HG03432 (cell line): ENCODE measurements at regions not wholly inside any gene's neighbourhood (a gene's known extent, or its start where the extent isn't known, plus 50 kb on each side); places are given as distances from the start of the nearest gene placed in this dataset.

Experiments used
- ATAC-seq: cut with Tn5 transposase; IDR thresholded peaks from one replicate; pipeline ENCODE4 v1.9.1; 2021; ENCODE audit warnings: mild to moderate bottlenecking, moderate library complexity; ENCODE audit not compliant: unreplicated experiment

DNA sequence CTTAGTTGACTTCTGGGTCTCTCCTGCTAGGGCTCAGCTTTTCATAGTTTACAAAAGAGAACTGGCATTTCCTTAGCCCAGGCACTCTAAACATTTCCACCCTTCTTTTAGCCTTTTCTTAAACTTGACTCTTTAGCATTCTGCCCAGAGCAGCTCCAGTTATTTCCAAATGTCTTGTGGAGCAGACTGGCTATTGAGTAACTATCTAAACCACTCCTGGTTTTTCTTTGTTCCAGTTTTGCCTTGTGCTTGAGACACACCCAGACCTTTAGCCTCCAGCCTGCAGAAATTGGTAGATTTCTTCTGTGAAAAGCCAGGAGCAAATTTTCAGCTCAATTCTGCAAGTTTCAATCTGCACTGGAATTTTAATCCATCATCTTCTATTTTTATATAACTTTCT, 1813.1 kb downstream of the OLFM4 start:
- ATAC-seq, result no peak

DNA sequence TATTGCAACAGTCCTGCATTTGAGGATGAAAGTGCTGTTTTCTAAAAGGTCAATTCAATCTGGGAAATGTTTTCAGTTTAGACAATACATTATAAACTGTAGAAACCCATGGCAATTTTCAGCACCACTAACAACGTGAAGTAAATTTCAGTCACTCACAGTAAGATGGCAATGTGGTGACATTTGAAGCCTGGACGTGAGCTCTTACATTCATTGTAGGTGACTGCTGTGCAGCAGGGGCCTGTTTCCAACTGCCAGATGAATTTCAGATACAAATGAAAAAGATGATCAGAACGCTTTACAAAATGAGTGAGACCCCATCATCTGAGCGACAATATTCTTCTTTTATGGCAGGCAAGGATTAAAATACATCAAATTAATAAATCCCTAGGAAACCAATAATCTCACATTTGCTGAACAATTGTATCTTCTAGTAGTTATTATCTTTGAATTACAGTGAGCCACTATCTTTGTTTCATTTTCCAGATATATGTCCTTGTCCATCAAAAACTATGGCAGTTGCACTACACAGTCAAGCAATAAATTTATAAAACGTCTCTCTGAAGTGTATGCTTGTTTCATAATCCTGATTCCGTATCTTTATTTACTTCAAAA, 1816.8 kb downstream of the OLFM4 start:
- ATAC-seq, result no peak

DNA sequence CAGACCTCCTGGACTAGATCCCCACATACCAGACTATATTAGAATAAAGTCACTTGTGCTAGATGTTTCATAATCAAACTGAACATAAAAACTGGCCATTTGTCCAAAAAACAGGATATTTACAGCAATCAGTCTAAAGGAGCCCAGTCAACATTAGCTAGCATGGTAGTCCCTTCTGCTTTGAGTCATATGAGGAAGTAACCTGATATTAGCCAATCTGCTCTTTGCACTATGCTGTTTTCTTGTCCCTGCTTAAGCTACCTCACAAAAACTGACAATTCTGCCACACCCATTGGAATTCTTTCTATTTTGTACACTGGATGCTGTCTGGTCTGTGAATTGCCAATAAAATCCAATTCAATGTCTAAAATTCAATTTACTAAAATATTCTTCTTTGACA, 1824.2 kb downstream of the OLFM4 start:
- no peak for ATAC-seq

DNA sequence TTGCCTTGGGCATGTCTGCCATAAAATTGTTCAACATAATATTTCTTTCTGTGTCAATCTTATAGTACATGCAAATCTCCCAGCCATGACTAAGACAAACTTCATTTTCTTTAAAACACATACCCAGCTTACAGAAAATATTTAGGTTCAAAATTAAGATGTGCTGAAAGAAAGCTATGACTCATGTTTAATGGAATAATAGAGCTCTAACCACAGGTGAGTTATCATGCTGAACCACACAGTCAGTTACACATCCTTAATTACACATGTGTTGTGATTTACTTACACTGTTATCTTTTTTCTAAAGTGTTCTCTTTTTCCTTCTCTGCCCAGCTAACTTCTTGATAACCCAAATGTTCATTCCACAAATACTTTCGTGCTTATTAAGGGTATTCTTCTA, 1831.2 kb downstream of the OLFM4 start:
- ATAC-seq, result no peak

DNA sequence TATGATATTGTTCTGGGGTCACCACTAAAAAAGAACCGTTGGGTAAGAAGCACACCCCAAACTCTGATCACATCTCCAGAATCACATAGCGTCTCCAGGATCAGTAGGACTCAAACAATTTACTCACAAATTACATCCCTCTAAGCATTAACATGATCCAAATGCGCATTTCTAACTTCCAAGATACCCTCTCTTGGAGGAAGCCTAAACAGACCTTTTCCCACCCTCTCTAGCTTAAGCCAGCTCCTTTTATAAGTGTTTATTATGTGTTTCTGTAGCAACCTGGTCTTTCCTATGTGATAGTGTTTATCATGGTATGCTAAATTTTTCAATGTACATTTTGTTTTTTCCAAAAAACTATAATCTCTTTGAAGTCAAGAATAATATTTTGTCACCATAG, 1846.5 kb downstream of the OLFM4 start:
- no peak for ATAC-seq

DNA sequence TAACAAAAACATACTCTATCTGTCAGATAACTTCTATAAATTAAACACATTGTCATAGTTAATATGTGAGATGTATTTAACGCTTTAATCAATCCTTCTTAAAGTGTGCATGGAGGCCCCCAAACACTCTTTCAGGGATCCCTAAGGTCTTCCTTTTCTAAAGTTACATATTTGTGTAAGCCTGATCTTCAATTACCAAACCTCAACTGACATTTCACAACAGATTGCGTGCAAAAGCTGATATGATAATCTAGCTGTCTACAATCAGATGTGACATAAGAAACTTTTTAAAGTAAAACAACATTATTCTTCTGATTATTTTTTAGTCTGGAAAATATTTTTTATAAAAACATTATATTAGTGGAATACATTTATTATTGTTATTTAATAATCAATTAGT, 1850.4 kb downstream of the OLFM4 start:
- no peak for ATAC-seq

DNA sequence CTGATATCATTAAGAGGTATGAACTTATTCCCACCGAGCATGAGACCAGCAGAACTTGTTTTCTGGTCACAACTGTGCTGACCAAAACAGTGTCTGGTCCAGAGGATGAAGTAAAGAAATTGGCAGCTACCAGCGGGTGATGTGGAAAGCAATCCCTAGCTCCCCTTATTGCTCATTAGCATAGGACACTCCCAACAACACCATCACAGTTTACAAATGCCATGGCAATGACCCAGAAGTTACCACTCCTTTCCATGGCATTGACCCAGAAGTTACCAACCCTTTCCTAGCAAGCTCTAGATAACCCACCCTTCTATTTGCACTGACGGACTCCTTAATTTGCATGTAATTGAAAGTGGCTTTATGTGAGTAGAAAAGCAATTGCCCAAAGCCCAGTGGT, 1856.1 kb downstream of the OLFM4 start:
- no peak for ATAC-seq

DNA sequence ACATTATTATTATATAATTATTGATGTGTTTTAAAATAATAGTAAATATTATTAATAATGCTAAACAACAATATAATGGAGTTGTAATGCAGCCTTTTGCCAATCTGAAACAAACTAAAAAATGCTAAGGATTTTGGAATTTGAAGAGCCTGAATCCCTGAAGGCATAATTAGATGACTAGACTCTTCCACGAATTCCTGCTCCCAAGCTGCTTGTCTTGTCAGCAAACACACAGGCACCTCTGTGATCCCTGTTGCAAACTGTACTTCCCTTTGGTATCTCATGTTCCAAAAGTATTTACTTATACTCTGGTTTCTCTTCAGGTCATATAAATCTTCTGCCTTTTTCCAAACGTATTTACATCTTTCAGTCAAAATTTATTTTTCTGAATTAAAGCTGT, 1862.4 kb downstream of the OLFM4 start:
- ATAC-seq, result no peak

DNA sequence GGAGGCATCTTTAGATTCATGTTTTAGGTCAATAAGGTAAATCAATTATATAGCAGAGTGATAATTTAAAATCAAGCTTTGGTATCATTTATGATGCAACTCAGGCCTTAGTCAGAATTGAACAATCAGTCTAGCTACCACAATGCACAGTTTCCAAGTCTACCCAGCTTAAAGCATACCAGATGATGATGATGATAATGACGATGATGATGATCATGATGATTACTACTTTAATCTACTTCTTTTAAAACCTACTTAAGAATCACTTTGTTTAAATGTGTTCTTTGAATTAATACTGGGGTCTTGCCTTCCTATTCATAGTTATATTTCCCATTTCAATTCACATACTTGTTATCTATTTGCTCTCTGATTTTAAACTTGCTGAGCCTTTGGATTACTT, 1872.7 kb downstream of the OLFM4 start:
- no peak for ATAC-seq

DNA sequence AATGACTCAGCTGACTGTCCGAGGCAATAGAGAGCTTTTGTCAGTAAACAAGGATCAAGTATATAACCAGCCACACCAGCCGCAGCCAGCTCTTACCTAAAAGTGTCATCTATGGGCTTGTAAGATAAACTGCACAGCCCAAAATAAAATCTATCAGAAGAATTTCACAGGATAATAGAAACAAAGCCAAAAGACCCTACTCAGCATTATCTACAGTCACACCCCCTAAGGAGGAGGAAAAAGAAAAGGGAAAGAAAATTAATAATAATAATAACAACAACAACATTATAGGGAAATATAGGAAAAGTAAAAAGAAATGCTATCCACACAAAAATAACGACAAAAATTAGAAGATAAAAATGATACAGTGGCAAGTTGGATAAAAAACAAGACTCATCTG, 1883.8 kb downstream of the OLFM4 start:
- ATAC-seq, result no peak

DNA sequence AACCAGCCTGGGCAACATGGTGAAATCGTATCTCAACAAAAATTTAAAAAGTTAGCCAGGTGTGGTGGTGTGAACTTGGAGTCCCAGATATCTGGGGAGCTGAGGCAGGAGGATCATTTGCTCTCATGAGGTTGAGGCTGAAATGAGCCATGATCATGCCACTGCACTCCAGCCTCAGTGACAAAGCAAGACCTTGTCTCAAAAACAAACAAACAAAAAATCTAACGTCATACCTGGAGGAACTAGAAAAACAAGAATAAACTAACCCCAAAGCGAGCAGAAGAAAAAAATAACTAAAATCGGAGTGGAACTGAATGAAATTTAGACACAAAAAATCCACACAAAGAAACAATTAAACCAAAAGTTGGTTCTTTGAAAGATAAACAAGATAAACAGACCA, 1885.1 kb downstream of the OLFM4 start:
- no peak for ATAC-seq

DNA sequence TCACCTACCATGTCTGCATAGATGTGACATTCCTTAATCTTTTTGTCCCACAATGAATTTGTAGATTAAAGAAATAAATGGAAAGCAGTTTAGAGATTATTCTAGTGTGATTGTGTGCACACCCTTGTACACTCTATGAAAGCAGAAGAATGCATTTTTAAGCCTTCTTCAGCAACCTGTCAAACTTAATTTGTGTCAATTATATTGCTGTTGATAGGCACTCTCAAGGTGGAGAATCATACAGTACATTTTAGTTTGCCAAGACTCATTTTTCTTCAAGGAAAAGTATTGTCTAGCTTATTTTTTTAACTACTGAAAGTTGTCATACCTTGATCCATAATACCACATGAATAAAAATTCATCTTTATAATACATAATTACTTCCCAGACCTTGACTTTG, 1898.9 kb downstream of the OLFM4 start:
- ATAC-seq, result no peak

DNA sequence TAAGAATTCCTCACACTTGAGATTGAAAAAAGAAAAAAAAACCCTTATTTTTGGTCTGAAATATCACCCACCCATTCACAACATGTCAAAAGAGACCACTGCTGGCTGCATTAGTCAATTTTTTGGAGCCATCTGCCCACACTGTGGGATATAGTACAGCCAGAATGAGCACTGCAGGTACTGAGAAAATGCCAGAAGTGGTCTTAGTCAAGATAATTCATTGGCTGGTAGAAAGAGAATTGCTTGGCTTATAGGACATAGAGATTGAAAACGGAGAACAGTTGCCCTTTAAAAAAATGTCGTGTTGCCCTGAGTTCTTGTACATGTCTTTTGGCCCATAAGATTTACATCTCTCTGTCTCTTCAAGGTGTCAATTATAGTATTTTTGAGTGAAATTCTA, 1899.5 kb downstream of the OLFM4 start:
- ATAC-seq, result no peak

DNA sequence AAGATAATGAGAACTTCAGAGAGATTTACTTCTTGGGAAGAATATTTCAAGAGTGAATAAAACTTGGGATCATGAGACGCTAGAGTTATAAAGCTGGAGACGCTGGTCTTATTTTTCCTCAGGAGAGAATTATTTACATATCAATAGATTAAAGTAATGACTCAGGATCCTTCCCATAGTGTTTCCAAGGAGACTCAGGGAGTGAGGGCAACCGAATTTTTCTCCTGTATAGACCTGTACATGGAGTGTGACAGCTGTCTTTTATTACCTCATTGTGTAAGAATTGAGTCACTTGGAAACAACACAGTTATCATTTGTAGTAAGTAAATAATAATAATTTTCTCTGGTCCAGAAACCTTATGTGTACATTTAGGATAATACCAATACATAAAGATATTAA, 1905.5 kb downstream of the OLFM4 start:
- ATAC-seq, result no peak

DNA sequence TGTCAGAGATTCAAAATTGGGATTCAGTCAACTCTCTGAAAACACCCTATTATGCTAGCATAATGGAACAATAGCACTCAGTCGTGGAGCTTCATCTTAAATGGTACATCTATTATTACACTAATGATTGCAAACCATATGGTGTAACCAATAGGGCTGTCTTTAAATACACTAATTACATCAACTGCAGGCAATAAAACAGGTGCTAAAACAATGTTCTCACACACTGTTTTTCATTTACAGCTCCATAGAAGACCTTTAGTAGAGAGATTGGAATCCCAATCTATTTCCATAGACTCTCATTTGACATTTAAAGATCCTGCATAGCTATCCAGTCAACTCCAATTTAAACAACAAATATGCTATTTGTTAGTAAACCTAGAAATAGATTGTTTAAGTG, 1917.4 kb downstream of the OLFM4 start:
- ATAC-seq, result no peak

DNA sequence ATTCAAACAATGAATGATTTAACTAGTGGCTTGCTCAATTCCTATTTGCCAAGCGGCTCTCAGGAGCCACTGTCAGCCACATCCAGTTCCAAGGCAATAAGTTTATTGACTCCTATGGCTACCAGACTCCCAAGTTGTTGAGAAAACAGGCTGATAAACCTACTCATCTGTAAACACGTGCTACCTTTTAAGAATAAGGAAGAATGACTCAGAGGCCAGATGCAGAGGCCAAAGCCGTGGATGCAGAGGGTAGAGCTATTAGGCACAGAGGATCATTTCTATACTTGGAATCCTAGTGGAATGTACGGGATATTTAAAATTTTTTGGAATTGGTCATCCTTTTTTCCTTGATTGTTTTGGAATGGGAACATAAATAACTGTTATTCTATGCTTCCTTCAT, 1921.1 kb downstream of the OLFM4 start:
- ATAC-seq, result no peak

DNA sequence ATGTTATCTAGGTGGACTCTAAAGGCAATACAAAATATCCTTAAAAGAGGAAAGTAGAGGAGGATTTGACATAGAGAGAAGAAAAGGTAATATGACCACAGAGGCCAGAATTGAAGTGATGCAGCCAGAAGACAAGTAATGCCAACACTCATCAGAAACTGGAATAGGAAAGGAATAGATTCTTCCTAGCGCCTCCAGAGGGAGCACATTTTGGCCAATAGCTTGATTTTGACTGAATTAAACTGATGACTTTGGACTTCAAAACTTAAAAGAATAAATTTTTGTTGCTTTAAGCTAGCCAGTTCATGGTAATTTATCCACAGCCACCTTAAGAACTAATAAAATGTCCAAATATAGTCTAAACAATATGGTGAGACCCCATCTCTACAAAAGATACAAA, 1921.9 kb downstream of the OLFM4 start:
- no peak for ATAC-seq

DNA sequence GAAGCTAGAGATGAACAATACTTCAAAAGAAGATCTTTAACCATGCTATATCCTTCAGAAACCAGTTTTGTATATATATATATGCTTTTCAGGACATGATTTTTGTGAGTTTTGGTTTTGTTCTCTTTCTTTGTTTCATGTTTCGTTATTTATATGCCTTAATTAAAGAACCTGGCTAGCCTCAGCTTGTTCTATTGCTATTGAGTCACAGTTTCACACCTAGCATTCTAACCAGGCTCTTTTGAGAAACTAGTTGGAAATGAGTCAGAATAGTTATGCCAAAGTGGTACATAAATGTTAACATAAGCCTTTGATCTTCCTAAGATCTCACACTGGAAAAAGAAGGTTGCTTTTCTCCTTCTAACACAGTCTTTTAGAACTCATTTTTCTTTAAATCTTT, 1925.2 kb downstream of the OLFM4 start:
- peak; percentile 85 for ATAC-seq

DNA sequence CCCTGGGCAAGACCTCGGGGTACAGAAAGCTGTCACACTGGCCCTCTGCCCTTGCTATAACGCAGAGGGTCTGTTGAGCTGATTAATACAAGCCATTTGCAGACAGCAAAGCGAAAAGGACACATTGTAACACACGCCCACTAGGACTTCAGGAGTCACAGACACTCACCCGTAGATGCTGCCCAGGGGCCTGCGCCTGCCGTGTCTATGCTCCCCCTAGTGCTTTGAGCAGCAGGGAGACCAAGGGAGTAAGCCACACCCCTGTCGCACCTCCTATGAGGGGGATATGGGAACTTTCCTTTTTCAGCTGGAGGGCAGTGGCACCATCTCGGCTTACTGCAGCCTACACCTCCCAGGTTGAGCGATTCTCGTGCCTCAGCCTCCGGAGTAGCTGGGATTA, 1930.2 kb downstream of the OLFM4 start:
- no peak for ATAC-seq

DNA sequence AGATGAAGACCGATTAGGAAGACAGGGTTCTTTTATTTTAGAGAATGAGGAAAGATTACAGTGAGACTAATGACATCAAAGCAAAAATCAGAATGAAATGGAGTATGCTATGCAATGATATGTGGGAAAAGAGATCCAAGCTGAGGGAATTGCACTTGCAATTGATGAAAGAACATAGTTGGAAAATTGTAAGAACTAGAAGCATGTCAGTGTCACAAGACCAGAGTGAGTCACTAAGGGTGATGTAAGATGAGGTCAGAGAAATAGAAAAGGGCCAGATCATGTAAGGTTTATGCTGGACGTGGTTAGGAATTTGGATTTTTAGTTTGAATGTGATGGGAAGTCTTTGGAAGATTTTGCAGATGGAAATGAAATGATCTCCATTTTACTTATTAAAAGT, 1937.3 kb downstream of the OLFM4 start:
- no peak for ATAC-seq

DNA sequence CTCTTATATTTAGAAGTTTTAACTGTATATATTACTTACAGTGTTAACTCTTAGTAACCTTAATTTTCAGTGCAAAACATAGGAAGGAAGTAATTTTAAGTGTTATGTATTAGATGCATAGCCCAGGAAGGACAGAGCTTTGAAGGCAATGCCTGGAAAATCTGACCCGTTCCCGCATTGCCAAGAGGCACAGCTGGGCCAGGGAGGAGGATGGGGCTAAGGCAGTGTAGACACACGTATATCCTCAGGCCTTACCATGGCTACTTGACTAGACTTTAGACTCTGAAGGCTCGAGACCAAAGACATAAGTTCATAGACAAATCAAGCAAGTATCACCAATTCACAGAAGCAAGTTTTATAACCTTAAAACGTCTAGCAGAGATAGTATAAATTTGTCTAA, 1944.2 kb downstream of the OLFM4 start:
- ATAC-seq, result no peak

DNA sequence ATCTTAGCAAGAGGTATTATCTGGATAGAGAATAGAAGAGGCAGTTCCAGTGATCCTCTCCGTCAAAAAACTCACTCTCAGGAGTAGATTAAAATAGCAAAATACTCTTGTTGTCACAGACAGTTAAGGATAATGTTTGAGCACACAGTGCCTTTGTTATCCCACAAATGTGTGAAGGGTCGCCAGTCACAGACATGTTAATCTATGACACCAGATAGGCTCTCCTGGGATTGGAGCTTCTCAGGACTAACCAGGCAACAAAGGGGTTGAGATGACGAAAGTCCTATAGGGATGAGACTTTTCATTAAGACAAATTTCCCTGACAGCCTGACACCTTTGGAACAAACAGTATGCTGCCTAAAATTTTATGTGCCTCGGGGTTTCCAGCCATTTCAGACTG, 1947.1 kb downstream of the OLFM4 start:
- no peak for ATAC-seq

DNA sequence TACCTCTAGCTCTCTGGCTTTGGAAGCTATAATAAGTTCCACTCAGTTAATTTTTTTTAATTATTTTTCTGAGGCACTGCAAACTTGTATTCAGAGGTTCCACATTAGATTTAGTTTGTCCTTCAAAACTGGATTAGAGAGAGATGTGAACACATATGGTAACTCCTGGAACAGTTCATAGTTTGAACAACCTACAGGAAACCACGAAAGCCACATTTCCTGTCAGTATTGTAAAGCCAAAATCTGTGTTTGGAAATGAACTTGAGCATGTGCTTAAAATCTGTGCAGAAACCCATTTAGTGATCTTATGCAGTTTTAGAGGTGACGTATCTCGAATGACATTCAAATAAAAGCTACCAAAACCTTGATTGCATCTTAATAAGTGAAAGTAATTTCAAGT, 1952.0 kb downstream of the OLFM4 start:
- no peak for ATAC-seq

DNA sequence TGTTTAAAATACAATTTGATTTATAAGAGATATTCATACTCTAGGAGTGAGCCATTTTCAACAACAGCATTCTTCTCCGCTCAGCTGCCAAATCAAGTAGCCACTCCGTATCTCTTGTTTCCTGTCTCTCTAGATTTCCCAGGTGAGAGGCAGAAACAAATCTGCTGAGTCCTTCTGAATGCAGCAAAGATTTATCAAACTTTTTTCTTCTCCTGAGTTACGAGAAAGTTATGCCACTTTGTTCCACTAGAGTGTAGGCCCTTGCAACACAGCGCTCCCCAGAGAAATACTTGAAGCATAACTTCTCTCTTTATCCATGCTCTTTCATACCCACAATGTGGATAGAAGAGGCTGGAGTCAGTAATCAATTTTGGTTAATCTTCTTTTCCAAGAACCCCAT, 1960.8 kb downstream of the OLFM4 start:
- no peak for ATAC-seq
